ENCODE measurements at regions not wholly inside any gene's neighbourhood (a gene's known extent, or its start where the extent isn't known, plus 50 kb on each side); places are given as distances from the start of the nearest gene placed in this dataset.
"Not testable (repeated sequence)": the region's sequence is repeated elsewhere in the genome, so short reads cannot be mapped to it uniquely, and the experiment has no call there.

GRCh38 chr9:63812822-63813221 lies 1472.2 kb downstream of the FOXD4L5 start:
- 47 to 55% (median 55%) methylated on average over 33 to 34 of the region's 34 CpGs for WGBS, 3 donors
- H3K27ac ChIP-seq; H3K36me3 ChIP-seq; intact Hi-C loops (cut with DNase I); H3K9me3 ChIP-seq; H3K4me3 ChIP-seq; DNase-seq; H3K27me3 ChIP-seq; H3K4me1 ChIP-seq (ENCODE audit: insufficient read depth): not testable (repeated sequence)

DNA sequence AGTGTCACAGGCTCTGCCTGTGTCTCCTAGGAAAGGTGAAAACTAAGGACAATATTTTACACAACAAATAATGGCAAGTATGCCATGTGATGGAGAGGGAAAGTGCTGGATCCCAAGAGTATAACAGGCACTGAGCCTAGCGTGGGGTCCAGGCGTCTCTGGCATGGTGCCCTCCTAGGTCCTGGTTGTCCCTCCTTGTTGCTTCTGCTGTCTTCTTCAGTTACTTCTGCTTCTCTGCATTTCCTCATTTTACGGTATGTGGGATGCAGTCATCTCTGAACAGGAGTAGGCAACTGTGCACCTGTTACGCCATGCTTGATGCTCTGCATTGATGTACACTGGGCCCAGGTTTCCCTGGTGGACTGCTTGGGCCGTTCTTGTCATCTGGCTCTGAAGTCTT lies 1480.8 kb downstream of the FOXD4L5 start:
- H3K9me3 ChIP-seq; DNase-seq; H3K27ac ChIP-seq; H3K27me3 ChIP-seq; intact Hi-C loops (cut with DNase I); H3K36me3 ChIP-seq; H3K4me1 ChIP-seq (ENCODE audit: insufficient read depth); H3K4me3 ChIP-seq: not testable (repeated sequence)
- 54 to 67% (median 61%) methylated on average over 5 of the region's 5 CpGs for WGBS, 3 donors

DNA sequence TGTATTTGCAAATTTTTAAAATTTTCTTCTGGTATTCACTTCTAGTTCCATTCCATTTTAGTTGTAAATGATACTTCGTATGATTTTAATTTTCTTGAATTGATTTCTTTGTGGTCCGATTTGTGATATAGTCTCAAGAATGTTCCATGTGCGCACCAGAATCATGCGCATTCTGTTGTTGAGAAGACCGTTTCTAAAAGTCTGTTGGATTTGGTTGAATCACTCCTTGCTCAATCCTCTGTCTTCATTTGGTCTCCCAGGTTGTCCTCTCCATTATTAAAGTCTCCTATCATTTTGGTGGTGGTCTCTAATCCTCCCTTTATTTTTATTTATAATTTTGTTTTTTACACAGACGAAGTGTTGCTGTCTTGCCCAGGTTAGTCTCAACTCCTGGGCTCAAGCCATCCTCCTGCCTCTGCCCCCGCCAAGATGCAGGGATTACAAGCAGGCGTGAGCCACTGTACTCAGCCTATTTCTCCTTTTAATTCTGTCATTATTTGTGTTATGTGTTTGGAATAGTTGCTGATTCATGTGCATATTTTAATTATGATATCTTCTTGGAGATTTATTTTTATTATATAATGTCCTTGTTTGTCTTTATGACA lies 1490.8 kb downstream of the FOXD4L5 start:
- H3K4me3 ChIP-seq; DNase-seq; H3K27ac ChIP-seq; H3K36me3 ChIP-seq; intact Hi-C loops (cut with DNase I); H3K9me3 ChIP-seq; H3K4me1 ChIP-seq (ENCODE audit: insufficient read depth); H3K27me3 ChIP-seq: not testable (repeated sequence)
- WGBS, 3 donors = 49 to 65% (median 61%) methylated on average over 8 of the region's 8 CpGs

GRCh38 chr9:63787454-63787853 lies 1497.6 kb downstream of the FOXD4L5 start:
- H3K4me3 ChIP-seq; DNase-seq; intact Hi-C loops (cut with DNase I); H3K27ac ChIP-seq; H3K4me1 ChIP-seq (ENCODE audit: insufficient read depth); H3K27me3 ChIP-seq; H3K36me3 ChIP-seq; H3K9me3 ChIP-seq: not testable (repeated sequence)
- WGBS, 3 donors = 23 to 38% (median 32%) methylated on average over 3 of the region's 3 CpGs

DNA sequence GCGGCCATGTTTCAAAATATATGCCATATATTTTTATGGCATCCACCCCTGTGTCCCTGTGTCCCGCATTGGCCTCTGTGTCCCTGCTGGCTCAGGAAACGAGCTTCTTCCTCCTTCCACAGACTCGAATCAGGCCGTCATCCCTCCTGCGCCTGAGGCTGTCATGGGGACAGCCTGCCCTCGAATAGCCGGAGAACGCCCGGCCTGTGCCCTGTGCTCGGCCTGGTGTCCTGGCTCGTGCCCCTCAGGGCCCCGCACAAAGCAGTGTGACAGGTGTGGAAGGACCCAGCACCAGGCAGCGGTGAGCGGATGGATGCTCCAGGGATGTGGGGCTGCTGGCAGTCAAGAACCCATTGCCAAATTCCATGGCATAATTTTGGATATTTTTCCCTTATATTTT lies 1500.0 kb downstream of the FOXD4L5 start:
- WGBS, 3 donors = 81 to 83% (median 83%) methylated on average over 14 to 15 of the region's 15 CpGs
- DNase-seq; H3K27me3 ChIP-seq; H3K9me3 ChIP-seq; H3K4me3 ChIP-seq; H3K4me1 ChIP-seq (ENCODE audit: insufficient read depth); H3K27ac ChIP-seq; H3K36me3 ChIP-seq; intact Hi-C loops (cut with DNase I): not testable (repeated sequence)

- H3K27ac ChIP-seq; H3K36me3 ChIP-seq; H3K9me3 ChIP-seq; intact Hi-C loops (cut with DNase I); DNase-seq; H3K4me3 ChIP-seq; H3K4me1 ChIP-seq (ENCODE audit: insufficient read depth); H3K27me3 ChIP-seq: not testable (repeated sequence)
- WGBS, 3 donors = 60 to 76% (median 65%) methylated on average over 20 to 21 of the region's 21 CpGs
Observed at GRCh38 chr9:63784421-63784820, 1500.6 kb downstream of the FOXD4L5 start.

DNA sequence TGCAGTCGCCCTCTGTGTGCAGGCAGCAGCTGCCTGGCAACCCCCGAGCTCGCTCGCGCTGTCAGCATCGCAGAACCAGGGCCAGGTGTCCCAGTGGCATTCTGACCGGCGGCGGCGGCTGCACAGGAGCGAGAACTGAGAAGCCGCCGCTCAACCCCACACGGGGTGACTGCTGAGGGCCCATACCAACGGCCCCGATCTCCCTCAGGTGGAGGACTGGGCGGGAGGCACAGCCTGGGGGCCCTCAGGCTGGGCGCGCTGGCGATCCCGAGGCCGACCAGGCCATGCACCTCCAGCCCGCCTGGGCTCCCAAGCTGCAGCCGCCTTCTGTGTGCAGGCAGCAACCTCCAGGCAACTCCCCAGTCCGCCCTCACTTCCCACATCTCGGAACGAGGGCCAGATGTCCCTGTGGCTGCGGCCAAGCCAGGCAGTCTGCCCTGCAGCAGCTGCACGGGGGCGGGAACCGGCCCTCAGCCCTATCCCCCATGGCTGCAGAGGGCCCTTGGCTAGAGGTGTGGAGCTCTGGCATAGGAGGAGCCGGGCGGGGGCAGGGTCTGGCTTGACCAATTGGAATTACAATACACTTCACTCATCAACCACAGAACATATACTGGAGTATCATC lies 1503.1 kb downstream of the FOXD4L5 start:
- WGBS, 3 donors = 51 to 60% (median 52%) methylated on average over 19 to 30 of the region's 33 CpGs
- intact Hi-C loops (cut with DNase I) = not testable (repeated sequence)

DNA sequence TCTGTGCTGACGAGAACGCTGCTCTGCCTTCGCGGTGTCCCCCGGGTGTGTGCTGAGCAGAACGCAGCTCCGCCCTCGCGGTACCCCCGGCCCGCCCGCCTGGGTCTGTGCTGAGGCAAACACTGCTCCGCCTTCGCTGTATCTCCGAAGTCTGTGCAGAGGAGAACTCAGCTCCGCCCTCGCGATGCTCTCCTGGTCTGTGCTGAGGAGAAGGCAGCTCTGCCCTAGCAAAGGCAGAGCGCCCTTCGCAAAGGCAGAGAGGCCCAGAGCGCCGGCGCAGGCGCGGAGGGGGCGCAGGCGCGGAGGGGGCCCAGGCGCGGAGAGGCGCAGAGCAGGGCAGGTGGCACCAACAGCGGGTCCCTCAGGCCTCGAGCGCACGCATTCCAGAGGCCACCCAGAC lies 1503.6 kb downstream of the FOXD4L5 start:
- H3K27ac ChIP-seq; H3K36me3 ChIP-seq; intact Hi-C loops (cut with DNase I); H3K4me3 ChIP-seq; H3K4me1 ChIP-seq (ENCODE audit: insufficient read depth); H3K27me3 ChIP-seq; DNase-seq; H3K9me3 ChIP-seq: not testable (repeated sequence)
- WGBS, 3 donors = 39 to 60% (median 51%) methylated on average over 35 of the region's 35 CpGs

More for the DNA sequence above, 1503.1 kb downstream of the FOXD4L5 start:
- H3K27me3 ChIP-seq; H3K4me3 ChIP-seq; H3K36me3 ChIP-seq; DNase-seq; H3K4me1 ChIP-seq (ENCODE audit: insufficient read depth); H3K27ac ChIP-seq; H3K9me3 ChIP-seq: not testable (repeated sequence)

- 45 to 79% (median 53%) methylated on average over 3 to 6 of the region's 7 CpGs for WGBS, 3 donors
- intact Hi-C loops (cut with DNase I); H3K27ac ChIP-seq; H3K27me3 ChIP-seq; H3K36me3 ChIP-seq; H3K4me1 ChIP-seq (ENCODE audit: insufficient read depth); H3K4me3 ChIP-seq; H3K9me3 ChIP-seq; DNase-seq: not testable (repeated sequence)
Observed at GRCh38 chr9:63776220-63776619, 1508.8 kb downstream of the FOXD4L5 start.

GRCh38 chr9:63775092-63775426 lies 1510.0 kb downstream of the FOXD4L5 start:
- DNase-seq; H3K27ac ChIP-seq; H3K9me3 ChIP-seq; H3K36me3 ChIP-seq; H3K4me3 ChIP-seq; H3K4me1 ChIP-seq (ENCODE audit: insufficient read depth); H3K27me3 ChIP-seq; intact Hi-C loops (cut with DNase I): not testable (repeated sequence)
- WGBS, 3 donors = 82 to 85% (median 83%) methylated on average over 5 to 14 of the region's 14 CpGs

GRCh38 chr9:63774369-63775091 lies 1510.5 kb downstream of the FOXD4L5 start:
- DNase-seq; H3K4me1 ChIP-seq (ENCODE audit: insufficient read depth); H3K4me3 ChIP-seq; intact Hi-C loops (cut with DNase I); H3K27me3 ChIP-seq; H3K9me3 ChIP-seq; H3K27ac ChIP-seq; H3K36me3 ChIP-seq: not testable (repeated sequence)
- WGBS, 3 donors = 83 to 88% methylated on average over 5 to 13 of the region's 15 CpGs; no CpG with 5 or more reads in 1 of the 3 donors

DNA sequence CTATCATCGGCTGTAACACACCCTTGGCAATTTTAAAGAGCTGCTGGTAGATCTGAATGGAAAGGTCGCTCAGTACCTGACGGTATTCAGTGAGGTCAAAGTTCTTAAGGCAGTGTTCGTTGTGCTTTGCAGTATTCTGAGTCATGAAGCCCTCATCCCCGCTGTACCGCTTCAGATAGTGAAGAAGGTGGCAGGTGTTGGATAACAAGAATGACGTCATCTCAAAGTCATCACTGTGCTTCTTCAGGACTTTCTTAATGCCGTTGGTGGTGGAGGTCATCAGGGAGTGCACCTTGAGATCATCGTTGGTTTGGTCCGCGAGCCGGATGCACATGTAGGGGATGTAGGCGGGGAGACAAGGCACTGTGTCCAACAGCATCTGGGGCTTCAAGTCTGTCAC lies 1522.8 kb downstream of the FOXD4L5 start:
- H3K27ac ChIP-seq; H3K9me3 ChIP-seq; H3K27me3 ChIP-seq; H3K36me3 ChIP-seq; H3K4me1 ChIP-seq (ENCODE audit: insufficient read depth); DNase-seq; H3K4me3 ChIP-seq; intact Hi-C loops (cut with DNase I): not testable (repeated sequence)
- 64 to 73% (median 73%) methylated on average over 13 of the region's 13 CpGs for WGBS, 3 donors
